ENCODE measurements at regions not wholly inside any gene's neighbourhood (a gene's known extent, or its start where the extent isn't known, plus 50 kb on each side); places are given as distances from the start of the nearest gene placed in this dataset.
"Not testable (repeated sequence)": the region's sequence is repeated elsewhere in the genome, so short reads cannot be mapped to it uniquely, and the experiment has no call there.

GRCh38 chr2:195252018-195252417 is 405.0 kb upstream of the SLC39A10 start:
- Histone ChIP-seq H3K27me3 (replicated peaks in 2 of 5; ENCODE audit: control insufficient read depth in 4 of 5, insufficient read depth in 5 of 5, low read length in 4 of 5) (no peaks in the 10 kb centered on the region), H3K9me3 (ENCODE audit: control extremely low read depth in 1 of 5, control insufficient read depth in 4 of 5, insufficient read depth in 2 of 5, low read depth in 1 of 5, low read length in 4 of 5) (peaks cover 0 to 2% (median 0%) of the 10 kb centered on the region in 5 experiments), H3K27ac (ENCODE audit: insufficient read depth in 1 of 2, low read depth in 1 of 2, low read length in 2 of 2, poor library complexity in 1 of 2, severe bottlenecking in 2 of 2) (no peak overlapping the region), H3K4me1 (ENCODE audit: control extremely low read depth in 1 of 4, control insufficient read depth in 4 of 4, insufficient read depth in 4 of 4, low read length in 3 of 4) (peaks cover 0 to 4% (median 0%) of the 10 kb centered on the region in 4 experiments), H3K4me3 (ENCODE audit: control insufficient read depth in 1 of 7, extremely low read depth in 1 of 7, insufficient read depth in 4 of 7, low read depth in 2 of 7, low read length in 6 of 7) (no peak overlapping the region), H3K36me3 (ENCODE audit: control insufficient read depth in 4 of 4, insufficient read depth in 4 of 4, low read length in 3 of 4) (no peaks in the 10 kb centered on the region)
- ChIA-PET CTCF (no interaction called here), POLR2A (no interaction called here)
- DNase-seq: no peak
- 100% methylated on average over 2 of the region's 3 CpGs for WGBS (ENCODE audit: insufficient coverage)

GRCh38 chr2:195251214-195251613 is 405.8 kb upstream of the SLC39A10 start:
- H3K36me3 ChIP-seq (ENCODE audit: control insufficient read depth in 4 of 4, insufficient read depth in 4 of 4, low read length in 3 of 4): no peaks in the 10 kb centered on the region
- no peak for DNase-seq
- ChIA-PET POLR2A (no interaction called here), CTCF (no interaction called here)
- no peak overlapping the region for H3K4me3 ChIP-seq (ENCODE audit: control insufficient read depth in 1 of 7, extremely low read depth in 1 of 7, insufficient read depth in 4 of 7, low read depth in 2 of 7, low read length in 6 of 7)
- peaks cover 0 to 4% (median 0%) of the 10 kb centered on the region in 4 experiments for H3K4me1 ChIP-seq (ENCODE audit: control extremely low read depth in 1 of 4, control insufficient read depth in 4 of 4, insufficient read depth in 4 of 4, low read length in 3 of 4)
- peaks cover 0 to 2% (median 0%) of the 10 kb centered on the region in 5 experiments for H3K9me3 ChIP-seq (ENCODE audit: control extremely low read depth in 1 of 5, control insufficient read depth in 4 of 5, insufficient read depth in 2 of 5, low read depth in 1 of 5, low read length in 4 of 5)
- no peaks in the 10 kb centered on the region for H3K27me3 ChIP-seq (replicated peaks in 2 of 5; ENCODE audit: control insufficient read depth in 4 of 5, insufficient read depth in 5 of 5, low read length in 4 of 5)
- H3K27ac ChIP-seq (ENCODE audit: insufficient read depth in 1 of 2, low read depth in 1 of 2, low read length in 2 of 2, poor library complexity in 1 of 2, severe bottlenecking in 2 of 2): no peak overlapping the region

- Histone ChIP-seq H3K27ac (ENCODE audit: insufficient read depth in 1 of 2, low read depth in 1 of 2, low read length in 2 of 2, poor library complexity in 1 of 2, severe bottlenecking in 2 of 2) (no peak overlapping the region), H3K27me3 (replicated peaks in 2 of 5; ENCODE audit: control insufficient read depth in 4 of 5, insufficient read depth in 5 of 5, low read length in 4 of 5) (no peaks in the 10 kb centered on the region), H3K4me1 (ENCODE audit: control extremely low read depth in 1 of 4, control insufficient read depth in 4 of 4, insufficient read depth in 4 of 4, low read length in 3 of 4) (no peaks in the 10 kb centered on the region), H3K36me3 (ENCODE audit: control insufficient read depth in 4 of 4, insufficient read depth in 4 of 4, low read length in 3 of 4) (no peaks in the 10 kb centered on the region), H3K9me3 (ENCODE audit: control extremely low read depth in 1 of 5, control insufficient read depth in 4 of 5, insufficient read depth in 2 of 5, low read depth in 1 of 5, low read length in 4 of 5) (peaks cover 0 to 2% (median 0%) of the 10 kb centered on the region in 5 experiments), H3K4me3 (ENCODE audit: control insufficient read depth in 1 of 7, extremely low read depth in 1 of 7, insufficient read depth in 4 of 7, low read depth in 2 of 7, low read length in 6 of 7) (no peak overlapping the region)
- CTCF ChIA-PET: no interaction called here
- POLR2A ChIA-PET: no interaction called here
- WGBS (ENCODE audit: insufficient coverage): no CpG with 5 or more reads among the region's 3 CpGs
- DNase-seq: no peak
Measured at GRCh38 chr2:195238826-195239225, 418.2 kb upstream of the SLC39A10 start.

DNA sequence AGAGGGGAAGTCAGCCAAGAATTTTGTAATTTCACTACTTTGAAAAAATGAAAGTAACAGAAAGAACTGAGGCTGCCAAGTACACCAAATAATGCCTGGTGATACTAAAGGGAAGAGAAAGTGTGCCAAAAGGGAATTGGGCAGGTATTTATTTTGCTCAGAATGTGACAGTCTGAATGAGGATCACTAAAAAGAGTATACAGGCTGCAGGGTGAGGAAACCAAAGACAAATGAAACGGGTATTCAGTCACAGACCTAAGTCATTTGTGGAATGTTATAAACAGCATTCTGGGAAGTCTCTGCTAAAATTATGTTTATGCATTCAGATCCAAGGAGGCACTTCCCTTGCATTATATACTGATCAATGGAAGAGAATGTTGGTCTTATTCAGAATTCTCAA is 418.6 kb upstream of the SLC39A10 start:
- ChIA-PET POLR2A (no interaction called here), CTCF (no interaction called here)
- Histone ChIP-seq H3K9me3 (ENCODE audit: control extremely low read depth in 1 of 5, control insufficient read depth in 4 of 5, insufficient read depth in 2 of 5, low read depth in 1 of 5, low read length in 4 of 5) (peaks cover 0 to 2% (median 0%) of the 10 kb centered on the region in 5 experiments), H3K27ac (ENCODE audit: insufficient read depth in 1 of 2, low read depth in 1 of 2, low read length in 2 of 2, poor library complexity in 1 of 2, severe bottlenecking in 2 of 2) (no peak overlapping the region), H3K36me3 (ENCODE audit: control insufficient read depth in 4 of 4, insufficient read depth in 4 of 4, low read length in 3 of 4) (no peaks in the 10 kb centered on the region), H3K4me1 (ENCODE audit: control extremely low read depth in 1 of 4, control insufficient read depth in 4 of 4, insufficient read depth in 4 of 4, low read length in 3 of 4) (no peaks in the 10 kb centered on the region), H3K27me3 (replicated peaks in 2 of 5; ENCODE audit: control insufficient read depth in 4 of 5, insufficient read depth in 5 of 5, low read length in 4 of 5) (no peaks in the 10 kb centered on the region), H3K4me3 (ENCODE audit: control insufficient read depth in 1 of 7, extremely low read depth in 1 of 7, insufficient read depth in 4 of 7, low read depth in 2 of 7, low read length in 6 of 7) (no peak overlapping the region)
- WGBS (ENCODE audit: insufficient coverage): 78% methylated on average over 1 of the region's 1 CpG
- DNase-seq: no peak

- H3K9me3 ChIP-seq (ENCODE audit: control extremely low read depth in 1 of 5, control insufficient read depth in 4 of 5, insufficient read depth in 2 of 5, low read depth in 1 of 5, low read length in 4 of 5); H3K4me3 ChIP-seq (ENCODE audit: control insufficient read depth in 1 of 7, extremely low read depth in 1 of 7, insufficient read depth in 4 of 7, low read depth in 2 of 7, low read length in 6 of 7); H3K36me3 ChIP-seq (ENCODE audit: control insufficient read depth in 4 of 4, insufficient read depth in 4 of 4, low read length in 3 of 4); H3K27ac ChIP-seq (ENCODE audit: insufficient read depth in 1 of 2, low read depth in 1 of 2, low read length in 2 of 2, poor library complexity in 1 of 2, severe bottlenecking in 2 of 2); H3K27me3 ChIP-seq (replicated peaks in 2 of 5; ENCODE audit: control insufficient read depth in 4 of 5, insufficient read depth in 5 of 5, low read length in 4 of 5); DNase-seq; POLR2A ChIA-PET; CTCF ChIA-PET; H3K4me1 ChIP-seq (ENCODE audit: control extremely low read depth in 1 of 4, control insufficient read depth in 4 of 4, insufficient read depth in 4 of 4, low read length in 3 of 4): not testable (repeated sequence)
- whole genome bisulfite sequencing (ENCODE audit: insufficient coverage): 96% methylated on average over 17 of the region's 20 CpGs
Measured at GRCh38 chr2:195228547-195228946, 428.5 kb upstream of the SLC39A10 start.

DNA sequence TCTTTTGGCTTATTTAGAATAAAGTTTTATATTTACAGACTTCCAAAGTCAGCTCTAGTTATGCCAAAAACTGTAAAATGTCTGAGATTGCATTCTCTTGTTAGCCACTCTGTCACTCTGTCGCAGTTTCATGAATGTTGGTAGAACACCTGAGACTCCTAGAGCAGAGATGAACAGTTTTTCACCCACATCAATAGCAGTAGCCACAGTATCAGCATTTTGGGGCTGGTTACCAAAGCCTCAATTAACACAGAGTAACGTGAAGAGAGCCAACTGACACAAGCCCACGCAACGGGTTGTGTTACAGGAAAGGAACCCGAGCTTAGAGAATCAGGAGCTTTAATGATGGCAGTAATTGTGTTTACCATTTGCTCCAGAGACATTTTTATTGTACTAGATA is 443.0 kb upstream of the SLC39A10 start:
- CTCF ChIA-PET: no interaction called here

GRCh38 chr2:195212586-195212985 is 444.4 kb upstream of the SLC39A10 start:
- H3K36me3 ChIP-seq (ENCODE audit: control insufficient read depth in 4 of 4, insufficient read depth in 4 of 4, low read length in 3 of 4): no peaks in the 10 kb centered on the region
- CTCF ChIA-PET: no interaction called here
- no peak overlapping the region for H3K27ac ChIP-seq (ENCODE audit: insufficient read depth in 1 of 2, low read depth in 1 of 2, low read length in 2 of 2, poor library complexity in 1 of 2, severe bottlenecking in 2 of 2)
- H3K27me3 ChIP-seq (replicated peaks in 2 of 5; ENCODE audit: control insufficient read depth in 4 of 5, insufficient read depth in 5 of 5, low read length in 4 of 5): no peaks in the 10 kb centered on the region
- POLR2A ChIA-PET: no interaction called here
- H3K4me1 ChIP-seq (ENCODE audit: control extremely low read depth in 1 of 4, control insufficient read depth in 4 of 4, insufficient read depth in 4 of 4, low read length in 3 of 4): no peaks in the 10 kb centered on the region
- DNase-seq: no peak
- H3K4me3 ChIP-seq (ENCODE audit: control insufficient read depth in 1 of 7, extremely low read depth in 1 of 7, insufficient read depth in 4 of 7, low read depth in 2 of 7, low read length in 6 of 7): no peak overlapping the region
- WGBS (ENCODE audit: insufficient coverage): 100% methylated on average over 1 of the region's 3 CpGs
- no peaks in the 10 kb centered on the region for H3K9me3 ChIP-seq (ENCODE audit: control extremely low read depth in 1 of 5, control insufficient read depth in 4 of 5, insufficient read depth in 2 of 5, low read depth in 1 of 5, low read length in 4 of 5)

More for the DNA sequence above, 443.0 kb upstream of the SLC39A10 start:
- 94% methylated on average over 2 of the region's 5 CpGs for WGBS (ENCODE audit: insufficient coverage)
- Histone ChIP-seq H3K4me1 (ENCODE audit: control extremely low read depth in 1 of 4, control insufficient read depth in 4 of 4, insufficient read depth in 4 of 4, low read length in 3 of 4) (no peaks in the 10 kb centered on the region), H3K27me3 (replicated peaks in 2 of 5; ENCODE audit: control insufficient read depth in 4 of 5, insufficient read depth in 5 of 5, low read length in 4 of 5) (no peaks in the 10 kb centered on the region), H3K27ac (ENCODE audit: insufficient read depth in 1 of 2, low read depth in 1 of 2, low read length in 2 of 2, poor library complexity in 1 of 2, severe bottlenecking in 2 of 2) (no peak overlapping the region), H3K9me3 (ENCODE audit: control extremely low read depth in 1 of 5, control insufficient read depth in 4 of 5, insufficient read depth in 2 of 5, low read depth in 1 of 5, low read length in 4 of 5) (no peaks in the 10 kb centered on the region), H3K4me3 (ENCODE audit: control insufficient read depth in 1 of 7, extremely low read depth in 1 of 7, insufficient read depth in 4 of 7, low read depth in 2 of 7, low read length in 6 of 7) (no peak overlapping the region), H3K36me3 (ENCODE audit: control insufficient read depth in 4 of 4, insufficient read depth in 4 of 4, low read length in 3 of 4) (no peaks in the 10 kb centered on the region)
- POLR2A ChIA-PET: no interaction called here
- no peak for DNase-seq

Data from common myeloid progenitor, CD34-positive (primary cell).